Fibroblast of skin of left quadriceps (primary cell): ENCODE measurements at regions not wholly inside any gene's neighbourhood (a gene's known extent, or its start where the extent isn't known, plus 50 kb on each side); places are given as distances from the start of the nearest gene placed in this dataset.

Experiments used
- DNase-seq, 2 experiments: peaks; one replicate each; pipeline ENCODE4 v3.0.0-alpha.2; 2013; ENCODE audit warnings: low read depth in 2 of 2

- no peak for DNase-seq
Measured at GRCh38 chr2:8458503-8459459, 223.1 kb upstream of the ID2 start.

- no peak for DNase-seq
Measured at GRCh38 chr2:8459474-8459873, 222.4 kb upstream of the ID2 start.

- no peak for DNase-seq
Measured at GRCh38 chr2:8461341-8461740, 220.5 kb upstream of the ID2 start.

GRCh38 chr2:8462280-8462679, 219.6 kb upstream of the ID2 start:
- DNase-seq, result no peak

- no peak for DNase-seq
Measured at GRCh38 chr2:8462899-8463648, 218.8 kb upstream of the ID2 start.

GRCh38 chr2:8465560-8465959, 216.3 kb upstream of the ID2 start:
- no peak for DNase-seq

GRCh38 chr2:8469709-8470493, 212.0 kb upstream of the ID2 start:
- DNase-seq, result no peak

GRCh38 chr2:8472545-8473323, 209.1 kb upstream of the ID2 start:
- no peak for DNase-seq

- no peak for DNase-seq
Measured at GRCh38 chr2:8475349-8476031, 206.4 kb upstream of the ID2 start.

GRCh38 chr2:8477552-8478470, 204.0 kb upstream of the ID2 start:
- no peak for DNase-seq

GRCh38 chr2:8478471-8478793, 203.4 kb upstream of the ID2 start:
- no peak for DNase-seq

GRCh38 chr2:8479298-8479697, 202.6 kb upstream of the ID2 start:
- DNase-seq, result no peak

- DNase-seq, result no peak
Measured at GRCh38 chr2:8480915-8481314, 200.9 kb upstream of the ID2 start.

- no peak for DNase-seq
Measured at GRCh38 chr2:8481463-8482009, 200.3 kb upstream of the ID2 start.

GRCh38 chr2:8482432-8482831, 199.4 kb upstream of the ID2 start:
- DNase-seq, result no peak

GRCh38 chr2:8484502-8485283, 197.2 kb upstream of the ID2 start:
- DNase-seq, result no peak

- DNase-seq, result no peak
Measured at GRCh38 chr2:8485736-8486135, 196.1 kb upstream of the ID2 start.

GRCh38 chr2:8486141-8486540, 195.7 kb upstream of the ID2 start:
- no peak for DNase-seq

- no peak for DNase-seq
Measured at GRCh38 chr2:8487461-8487932, 194.4 kb upstream of the ID2 start.
